Left lung (tissue), 4 donors: ENCODE measurements at regions not wholly inside any gene's neighbourhood (a gene's known extent, or its start where the extent isn't known, plus 50 kb on each side); places are given as distances from the start of the nearest gene placed in this dataset.

Source experiments
- ATAC-seq: fragments of 200-7000 bp; cut with Tn5 transposase; one replicate; pipeline ENCODE4 v1.9.1; 2020; ENCODE audit warnings: moderate library complexity
- DNase-seq, 4 donors: peaks; one replicate each; pipeline ENCODE4 v3.0.0-alpha.2; 2013 to 2020
- H3K27ac ChIP-seq, 2 donors: fragments of 200-600 bp; sonication (generic) in 1 of 2; one replicate each; pipeline versions ENCODE4 v1.5.0 to v1.8.0; 2020 to 2021
- H3K27me3 ChIP-seq, 2 donors: fragments of 200-600 bp; sonication (generic) in 1 of 2; one replicate each; pipeline versions ENCODE4 v1.5.0 to v1.8.0; 2020 to 2021
- H3K36me3 ChIP-seq, 2 donors: fragments of 200-600 bp; sonication (generic) in 1 of 2; one replicate each; pipeline versions ENCODE4 v1.5.0 to v1.8.0; 2020 to 2021
- H3K4me1 ChIP-seq, 2 donors: fragments of 200-600 bp; one replicate each; pipeline ENCODE4 v1.8.0; 2021
- H3K4me3 ChIP-seq, 2 donors: fragments of 200-600 bp; sonication (generic) in 1 of 2; one replicate each; pipeline versions ENCODE4 v1.5.0 to v1.8.0; 2020 to 2021; ENCODE audit warnings: mild to moderate bottlenecking in 1 of 2
- H3K9me3 ChIP-seq, 2 donors: fragments of 200-600 bp; sonication (generic) in 1 of 2; one replicate each; pipeline versions ENCODE4 v1.5.0 to v1.8.0; 2020 to 2021
- CTCF ChIP-seq, 2 donors: fragments of 200-600 bp; sonication (generic) in 1 of 2; IDR thresholded peaks; one replicate each; pipeline versions ENCODE4 v1.5.0 to v1.8.0; 2021; ENCODE audit warnings: antibody characterized with exemption in 2 of 2
- intact Hi-C, 2 donors: fragments of 100-400 bp; cut with DNase I; formaldehyde crosslinking; loops; one replicate each; pipeline versions ENCODE4 v1.11.2 to v1.14.2; 2022
- donor health status: DM: no; HTN: yes; CAD: no.
- donor health status: DM: no; HTN: no; CAD: no.

- DNase-seq (no peak), ATAC-seq (peak; percentile 53)
- H3K36me3 ChIP-seq: no peaks in the 10 kb centered on the region
- no peaks in the 10 kb centered on the region for H3K9me3 ChIP-seq
- H3K4me1 ChIP-seq: no peaks in the 10 kb centered on the region
- H3K27ac ChIP-seq: no peak overlapping the region
- no peaks in the 10 kb centered on the region for H3K27me3 ChIP-seq
- TF ChIP-seq CTCF (IDR thresholded peaks at IDR 0.05): no peak
- no peak overlapping the region for H3K4me3 ChIP-seq
- intact Hi-C loops: no loop called here
Measured at GRCh38 chr12:76611533-76611932, 52.0 kb upstream of the OSBPL8 start.

GRCh38 chr12:76614364-76614763, 54.8 kb upstream of the OSBPL8 start:
- Histone ChIP-seq H3K27ac (no peak overlapping the region), H3K4me1 (no peaks in the 10 kb centered on the region), H3K27me3 (no peaks in the 10 kb centered on the region), H3K9me3 (no peaks in the 10 kb centered on the region), H3K4me3 (no peak overlapping the region), H3K36me3 (no peaks in the 10 kb centered on the region)
- intact Hi-C loops: no loop called here
- ATAC-seq: no peak
- no peak for DNase-seq
- no peak for TF ChIP-seq CTCF (IDR thresholded peaks at IDR 0.05)

GRCh38 chr12:76618031-76618430, 58.5 kb upstream of the OSBPL8 start:
- DNase-seq: no peak
- intact Hi-C loops: loop anchor here in 1 of 2 donors (5.0 kb wide), 1 partner anchor 174 kb away; no protein-coding TSS in a partner anchor
- peaks cover 0 to 9% of the 10 kb centered on the region in 2 donors for H3K4me1 ChIP-seq

GRCh38 chr12:76621582-76622024, 62.0 kb upstream of the OSBPL8 start:
- TF ChIP-seq CTCF (IDR thresholded peaks at IDR 0.05): peak; percentile 87 to 94
- ATAC-seq (peak; percentile 98), DNase-seq (peak in 3 of 4 donors; percentile 55 to 69 (median 59))
- Histone ChIP-seq H3K4me1 (peaks cover 0 to 9% of the 10 kb centered on the region in 2 donors), H3K27me3 (no peaks in the 10 kb centered on the region), H3K9me3 (no peaks in the 10 kb centered on the region), H3K27ac (no peak overlapping the region), H3K4me3 (no peak overlapping the region), H3K36me3 (no peaks in the 10 kb centered on the region)
- intact Hi-C loops: loop anchor here (5.0 to 10.0 kb wide), 2 partner anchors 383 to 391 kb away; no protein-coding TSS in a partner anchor

More at GRCh38 chr12:76618031-76618430, 58.5 kb upstream of the OSBPL8 start:
- Histone ChIP-seq H3K27ac (no peak overlapping the region), H3K9me3 (no peaks in the 10 kb centered on the region), H3K27me3 (no peaks in the 10 kb centered on the region), H3K4me3 (no peak overlapping the region), H3K36me3 (no peaks in the 10 kb centered on the region)
- no peak for ATAC-seq
- TF ChIP-seq CTCF (IDR thresholded peaks at IDR 0.05): no peak

GRCh38 chr12:76622351-76622750, 62.8 kb upstream of the OSBPL8 start:
- no peak overlapping the region for H3K27ac ChIP-seq
- intact Hi-C loops: loop anchor here (5.0 to 10.0 kb wide), 2 partner anchors 382 to 390 kb away; no protein-coding TSS in a partner anchor
- no peak for DNase-seq
- H3K4me3 ChIP-seq: no peak overlapping the region
- peaks cover 0 to 9% of the 10 kb centered on the region in 2 donors for H3K4me1 ChIP-seq
- no peak for ATAC-seq
- no peak for TF ChIP-seq CTCF (IDR thresholded peaks at IDR 0.05)
- H3K36me3 ChIP-seq: no peaks in the 10 kb centered on the region
- H3K9me3 ChIP-seq: no peaks in the 10 kb centered on the region
- no peaks in the 10 kb centered on the region for H3K27me3 ChIP-seq
